ENCODE measurements at regions not wholly inside any gene's neighbourhood (a gene's known extent, or its start where the extent isn't known, plus 50 kb on each side); places are given as distances from the start of the nearest gene placed in this dataset.

GRCh38 chr6:79313254-79313653 is 78.8 kb upstream of the HMGN3 start:
- CTCF ChIA-PET: no interaction called here
- ATAC-seq: no peak
- no peak for TF ChIP-seq AR (CRISPR knock-in tag; IDR thresholded peaks at IDR 0.05)
- TF ChIP-seq MXD4 (CRISPR knock-in tag; IDR thresholded peaks at IDR 0.05; ENCODE audit: borderline replicate concordance): no peak
- no peak for TF ChIP-seq NR3C1 (CRISPR knock-in tag; conservative IDR thresholded peaks at IDR 0.05; ENCODE audit: low read depth)
- no peak for TF ChIP-seq ZNF281 (CRISPR knock-in tag; IDR thresholded peaks at IDR 0.05)
- TF ChIP-seq ZSCAN18 (CRISPR knock-in tag; IDR thresholded peaks at IDR 0.05): no peak
- no peak for TF ChIP-seq E2F5 (CRISPR knock-in tag; IDR thresholded peaks at IDR 0.05)
- TF ChIP-seq ZNF532 (CRISPR knock-in tag; IDR thresholded peaks at IDR 0.05; ENCODE audit: borderline replicate concordance): no peak
- no peak for TF ChIP-seq PRDM15 (CRISPR knock-in tag; IDR thresholded peaks at IDR 0.05)
- no peak for TF ChIP-seq ETV6 (CRISPR knock-in tag; IDR thresholded peaks at IDR 0.05)
- no peak for TF ChIP-seq SMAD3 (CRISPR knock-in tag; IDR thresholded peaks at IDR 0.05; ENCODE audit: borderline replicate concordance)
- TF ChIP-seq MLX (CRISPR knock-in tag; IDR thresholded peaks at IDR 0.05): no peak
- TF ChIP-seq ZBTB43 (CRISPR knock-in tag; IDR thresholded peaks at IDR 0.05): no peak
- no peaks in the 10 kb centered on the region for H3K4me1 Mint-ChIP-seq
- no peak for DNase-seq (ENCODE audit: low spot score)
- H3K36me3 Mint-ChIP-seq: no peaks in the 10 kb centered on the region
- no peaks in the 10 kb centered on the region; the same call in 1 of the 2 replicates for H3K27me3 Mint-ChIP-seq (ENCODE audit: low read depth)
- H3K27ac Mint-ChIP-seq: no peak overlapping the region
- POLR2A ChIA-PET: no interaction called here
- no peak overlapping the region for H3K4me3 Mint-ChIP-seq
- peaks cover 28% of the 10 kb centered on the region for H3K9me3 Mint-ChIP-seq
